Fibroblast of villous mesenchyme (primary cell): ENCODE measurements at regions not wholly inside any gene's neighbourhood (a gene's known extent, or its start where the extent isn't known, plus 50 kb on each side); places are given as distances from the start of the nearest gene placed in this dataset.

Experiments
- DNase-seq: peaks from one replicate; pipeline ENCODE4 v3.0.0-alpha.2; 2010; ENCODE audit warnings: low read depth
- H3K4me3 ChIP-seq: 2 replicates; pipeline ENCODE4 v1.5.1; 2011; ENCODE audit warnings: low read depth, mild to moderate bottlenecking, low read length
- CTCF ChIP-seq: IDR thresholded peaks from 2 replicates; pipeline ENCODE4 v1.5.1; 2012; ENCODE audit warnings: low read depth, mild to moderate bottlenecking, low read length; ENCODE audit not compliant: insufficient read depth

GRCh38 chr4:104064646-104065577 lies 345.1 kb upstream of the TACR3 start:
- no peak overlapping the region for H3K4me3 ChIP-seq
- peak; percentile 18 for DNase-seq
- peak; percentile 29 for TF ChIP-seq CTCF

- no peak for DNase-seq
- H3K4me3 ChIP-seq, result no peak overlapping the region
- TF ChIP-seq CTCF, result no peak
These were observed 343.6 kb upstream of the TACR3 start for GRCh38 chr4:104063341-104063740.

- no peak for TF ChIP-seq CTCF
- no peak overlapping the region for H3K4me3 ChIP-seq
- DNase-seq, result no peak
These were observed 324.6 kb upstream of the TACR3 start for GRCh38 chr4:104044369-104044768.

GRCh38 chr4:104032896-104033295 lies 313.1 kb upstream of the TACR3 start:
- DNase-seq, result no peak
- H3K4me3 ChIP-seq, result no peak overlapping the region
- TF ChIP-seq CTCF, result no peak

- no peak for TF ChIP-seq CTCF
- H3K4me3 ChIP-seq, result no peak overlapping the region
- no peak for DNase-seq
These were observed 305.5 kb upstream of the TACR3 start for GRCh38 chr4:104025251-104025650.

- DNase-seq, result no peak
These were observed 303.0 kb upstream of the TACR3 start for GRCh38 chr4:104022831-104023230.

More at GRCh38 chr4:104022831-104023230, 303.0 kb upstream of the TACR3 start:
- no peak for TF ChIP-seq CTCF
- no peak overlapping the region for H3K4me3 ChIP-seq
